SKM-1 (cell line): ENCODE measurements at regions not wholly inside any gene's neighbourhood (a gene's known extent, or its start where the extent isn't known, plus 50 kb on each side); places are given as distances from the start of the nearest gene placed in this dataset.
"Not testable (repeated sequence)": the region's sequence is repeated elsewhere in the genome, so short reads cannot be mapped to it uniquely, and the experiment has no call there.

Source experiments
- DNase-seq: peaks from one replicate; lab custom pipeline; 2025; ENCODE audit not compliant: unreplicated experiment; lab: John Stamatoyannopoulos, UW

GRCh38 chr16:72464052-72464451 is 292.1 kb upstream of the PMFBP1 start:
- DNase-seq: no peak

GRCh38 chr16:72458035-72458434 is 286.1 kb upstream of the PMFBP1 start:
- DNase-seq: no peak

- no peak for DNase-seq
These were observed 285.4 kb upstream of the PMFBP1 start for GRCh38 chr16:72457243-72457940.

GRCh38 chr16:72455743-72456659 is 284.0 kb upstream of the PMFBP1 start:
- DNase-seq: no peak

- not testable (repeated sequence) for DNase-seq
These were observed 281.9 kb upstream of the PMFBP1 start for GRCh38 chr16:72453856-72454255.

GRCh38 chr16:72444696-72445095 is 272.7 kb upstream of the PMFBP1 start:
- no peak for DNase-seq

GRCh38 chr16:72443809-72444208 is 271.9 kb upstream of the PMFBP1 start:
- no peak for DNase-seq

- DNase-seq: no peak
These were observed 270.6 kb upstream of the PMFBP1 start for GRCh38 chr16:72442385-72443158.

GRCh38 chr16:72437891-72438290 is 265.9 kb upstream of the PMFBP1 start:
- no peak for DNase-seq

GRCh38 chr16:72434159-72434558 is 262.2 kb upstream of the PMFBP1 start:
- no peak for DNase-seq

- no peak for DNase-seq
These were observed 258.2 kb upstream of the PMFBP1 start for GRCh38 chr16:72430121-72430520.

- DNase-seq: no peak
These were observed 257.7 kb upstream of the PMFBP1 start for GRCh38 chr16:72429671-72430081.

GRCh38 chr16:72428681-72429376 is 256.9 kb upstream of the PMFBP1 start:
- no peak for DNase-seq

GRCh38 chr16:72427783-72428331 is 255.9 kb upstream of the PMFBP1 start:
- DNase-seq: no peak

GRCh38 chr16:72427051-72427782 is 255.3 kb upstream of the PMFBP1 start:
- DNase-seq: no peak

GRCh38 chr16:72426386-72426785 is 254.4 kb upstream of the PMFBP1 start:
- DNase-seq: no peak

- no peak for DNase-seq
These were observed 253.8 kb upstream of the PMFBP1 start for GRCh38 chr16:72425571-72426341.

GRCh38 chr16:72424757-72425156 is 252.8 kb upstream of the PMFBP1 start:
- no peak for DNase-seq

GRCh38 chr16:72422308-72422897 is 250.4 kb upstream of the PMFBP1 start:
- DNase-seq: no peak
